ENCODE measurements at regions not wholly inside any gene's neighbourhood (a gene's known extent, or its start where the extent isn't known, plus 50 kb on each side); places are given as distances from the start of the nearest gene placed in this dataset.

DNA sequence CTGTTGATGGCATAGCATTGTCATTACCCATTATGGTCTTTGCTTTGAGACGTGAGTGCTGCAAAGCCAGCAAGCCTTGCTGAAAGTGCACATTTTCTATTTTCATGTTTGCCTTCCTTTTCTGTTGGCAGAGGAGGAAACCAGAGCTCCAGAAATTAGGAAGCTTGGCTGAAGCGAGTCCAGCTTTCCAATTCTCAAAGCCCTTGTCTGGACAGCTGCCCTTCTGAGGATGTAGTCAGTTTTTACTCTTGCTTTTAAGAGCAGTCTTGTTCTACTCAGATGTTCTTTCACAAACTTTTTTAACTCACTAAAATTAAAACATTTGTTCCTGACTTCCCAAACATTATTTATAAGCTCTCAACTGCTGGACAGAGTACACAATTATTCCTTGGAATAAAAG lies 93.8 kb downstream of the ICOS start:
- BruUV-seq (replicated peaks) = no TSS peak
- Histone ChIP-seq H3K4me1 (ENCODE audit: insufficient read depth, low read length, poor library complexity, severe bottlenecking) (peaks cover 22% of the 10 kb centered on the region), H3K36me3 (ENCODE audit: insufficient read depth, low read length) (no peaks in the 10 kb centered on the region), H3K4me2 (ENCODE audit: low read length) (no peak overlapping the region), H3K79me2 (ENCODE audit: insufficient read depth, low read depth, low read length) (no peaks in the 10 kb centered on the region), H2AFZ (ENCODE audit: low read length) (no peak overlapping the region), H4K20me1 (ENCODE audit: insufficient read depth, low read length) (no peaks in the 10 kb centered on the region), H3K9me2 (ENCODE audit: insufficient read depth, low read length) (no peaks in the 10 kb centered on the region), H3K4me3 (ENCODE audit: low read depth, low read length, poor library complexity, severe bottlenecking) (no peak overlapping the region), H3K27ac (ENCODE audit: low read depth, low read length, poor library complexity, severe bottlenecking) (no peak overlapping the region), H3K9me3 (ENCODE audit: low read length) (no peaks in the 10 kb centered on the region)
- CTCF ChIA-PET (ENCODE audit: unreplicated experiment) = no interaction called here
- POLR2A ChIA-PET = interaction anchor here (0.9 to 1.5 kb wide), 2 partner anchors 15 to 18 kb away, joined by 3 read pairs; no protein-coding TSS in a partner anchor
- TF ChIP-seq, protein P1, sequence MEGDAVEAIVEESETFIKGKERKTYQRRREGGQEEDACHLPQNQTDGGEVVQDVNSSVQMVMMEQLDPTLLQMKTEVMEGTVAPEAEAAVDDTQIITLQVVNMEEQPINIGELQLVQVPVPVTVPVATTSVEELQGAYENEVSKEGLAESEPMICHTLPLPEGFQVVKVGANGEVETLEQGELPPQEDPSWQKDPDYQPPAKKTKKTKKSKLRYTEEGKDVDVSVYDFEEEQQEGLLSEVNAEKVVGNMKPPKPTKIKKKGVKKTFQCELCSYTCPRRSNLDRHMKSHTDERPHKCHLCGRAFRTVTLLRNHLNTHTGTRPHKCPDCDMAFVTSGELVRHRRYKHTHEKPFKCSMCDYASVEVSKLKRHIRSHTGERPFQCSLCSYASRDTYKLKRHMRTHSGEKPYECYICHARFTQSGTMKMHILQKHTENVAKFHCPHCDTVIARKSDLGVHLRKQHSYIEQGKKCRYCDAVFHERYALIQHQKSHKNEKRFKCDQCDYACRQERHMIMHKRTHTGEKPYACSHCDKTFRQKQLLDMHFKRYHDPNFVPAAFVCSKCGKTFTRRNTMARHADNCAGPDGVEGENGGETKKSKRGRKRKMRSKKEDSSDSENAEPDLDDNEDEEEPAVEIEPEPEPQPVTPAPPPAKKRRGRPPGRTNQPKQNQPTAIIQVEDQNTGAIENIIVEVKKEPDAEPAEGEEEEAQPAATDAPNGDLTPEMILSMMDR (conservative IDR thresholded peaks at IDR 0.05; ENCODE audit: low read length) = no peak
- no peak for TF ChIP-seq EZH2phosphoT487 (IDR thresholded peaks at IDR 0.05; ENCODE audit: borderline replicate concordance, low read depth, low read length)
- intact Hi-C loops (cut with micrococcal nuclease; ENCODE audit: unreplicated experiment) = no loop called here
- DNase-seq (ENCODE audit: low spot score) = no peak

DNA sequence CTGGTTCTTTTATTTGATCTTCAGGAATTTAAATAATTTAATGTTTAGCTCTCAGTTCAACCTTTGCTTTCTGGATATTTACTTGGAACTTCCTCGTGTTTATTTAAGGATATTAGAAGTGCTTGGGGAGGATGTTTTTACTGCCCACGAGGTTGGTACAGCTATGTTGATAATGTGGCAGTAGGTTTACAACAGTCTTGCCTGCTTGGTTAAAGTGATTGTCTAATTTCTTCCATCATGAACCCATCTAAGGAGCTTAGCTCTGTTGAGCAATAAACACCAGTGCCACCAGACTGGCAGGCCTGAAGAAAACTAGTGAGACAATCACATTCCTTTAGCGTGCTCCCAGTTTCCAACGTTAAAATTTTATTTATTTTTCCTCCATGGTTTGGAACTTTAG lies 94.5 kb downstream of the ICOS start:
- Histone ChIP-seq H3K9me2 (ENCODE audit: insufficient read depth, low read length) (no peaks in the 10 kb centered on the region), H3K4me1 (ENCODE audit: insufficient read depth, low read length, poor library complexity, severe bottlenecking) (peaks cover 20% of the 10 kb centered on the region), H2AFZ (ENCODE audit: low read length) (no peak overlapping the region; the same call in 1 of the 2 replicates), H3K27ac (ENCODE audit: low read depth, low read length, poor library complexity, severe bottlenecking) (no peak overlapping the region), H4K20me1 (ENCODE audit: insufficient read depth, low read length) (no peaks in the 10 kb centered on the region), H3K79me2 (ENCODE audit: insufficient read depth, low read depth, low read length) (no peaks in the 10 kb centered on the region), H3K4me3 (ENCODE audit: low read depth, low read length, poor library complexity, severe bottlenecking) (no peak overlapping the region), H3K36me3 (ENCODE audit: insufficient read depth, low read length) (no peaks in the 10 kb centered on the region), H3K4me2 (ENCODE audit: low read length) (no peak overlapping the region), H3K9me3 (ENCODE audit: low read length) (no peaks in the 10 kb centered on the region)
- ChIA-PET POLR2A (interaction anchor here (0.6 to 1.5 kb wide), 2 partner anchors 14 to 183 kb away, joined by 3 read pairs; no protein-coding TSS in a partner anchor), CTCF (ENCODE audit: unreplicated experiment) (no interaction called here)
- BruUV-seq (replicated peaks) = no TSS peak
- DNase-seq (ENCODE audit: low spot score) = no peak
- intact Hi-C loops (cut with micrococcal nuclease; ENCODE audit: unreplicated experiment) = no loop called here
- TF ChIP-seq, protein P1 (conservative IDR thresholded peaks at IDR 0.05; ENCODE audit: low read length) = no peak
- TF ChIP-seq EZH2phosphoT487 (IDR thresholded peaks at IDR 0.05; ENCODE audit: borderline replicate concordance, low read depth, low read length) = no peak

DNA sequence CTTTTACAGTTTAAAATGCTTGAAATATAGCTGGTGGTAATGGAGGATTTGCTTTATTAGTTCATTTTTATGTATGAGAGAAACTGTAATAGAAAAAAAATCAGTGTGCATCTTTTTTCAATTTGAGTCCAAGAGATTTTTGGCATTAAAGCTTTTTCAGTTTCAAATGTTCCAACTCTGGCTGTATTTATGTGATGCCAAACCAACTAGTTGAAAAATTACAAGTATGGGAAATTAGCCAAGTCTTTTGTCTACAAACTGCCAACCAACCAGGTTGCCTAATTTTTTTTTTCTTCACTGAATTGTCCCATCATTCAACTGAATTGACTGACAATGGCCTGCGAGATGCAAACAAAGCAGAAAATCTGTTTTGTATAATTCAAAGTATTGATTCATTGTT lies 95.7 kb downstream of the ICOS start:
- BruUV-seq (replicated peaks) = no TSS peak
- no peaks in the 10 kb centered on the region for H3K36me3 ChIP-seq (ENCODE audit: insufficient read depth, low read length)
- H2AFZ ChIP-seq (ENCODE audit: low read length) = peak overlapping the region; percentile 51
- peaks cover 8% of the 10 kb centered on the region for H3K4me1 ChIP-seq (ENCODE audit: insufficient read depth, low read length, poor library complexity, severe bottlenecking)
- H3K27ac ChIP-seq (ENCODE audit: low read depth, low read length, poor library complexity, severe bottlenecking) = no peak overlapping the region
- no peaks in the 10 kb centered on the region for H4K20me1 ChIP-seq (ENCODE audit: insufficient read depth, low read length)
- H3K4me2 ChIP-seq (ENCODE audit: low read length) = no peak overlapping the region
- intact Hi-C loops (cut with micrococcal nuclease; ENCODE audit: unreplicated experiment) = no loop called here
- TF ChIP-seq, protein P1 (conservative IDR thresholded peaks at IDR 0.05; ENCODE audit: low read length) = no peak
- no peak for TF ChIP-seq EZH2phosphoT487 (IDR thresholded peaks at IDR 0.05; ENCODE audit: borderline replicate concordance, low read depth, low read length)
- H3K4me3 ChIP-seq (ENCODE audit: low read depth, low read length, poor library complexity, severe bottlenecking) = no peak overlapping the region
- no peaks in the 10 kb centered on the region for H3K79me2 ChIP-seq (ENCODE audit: insufficient read depth, low read depth, low read length)
- ChIA-PET CTCF (ENCODE audit: unreplicated experiment) (no interaction called here), POLR2A (interaction anchor here (0.5 to 1.0 kb wide), 2 partner anchors 12 to 563 kb away, joined by 3 read pairs; no protein-coding TSS in a partner anchor)
- DNase-seq (ENCODE audit: low spot score) = no peak
- H3K9me2 ChIP-seq (ENCODE audit: insufficient read depth, low read length) = no peaks in the 10 kb centered on the region
- H3K9me3 ChIP-seq (ENCODE audit: low read length) = no peaks in the 10 kb centered on the region
